SH-SY5Y (cell line): ENCODE measurements at regions not wholly inside any gene's neighbourhood (a gene's known extent, or its start where the extent isn't known, plus 50 kb on each side); places are given as distances from the start of the nearest gene placed in this dataset.

ENCODE experiments used
- GATA2 ChIP-seq: IDR thresholded peaks from 2 replicates; pipeline ENCODE4 v1.6.1; 2011; ENCODE audit warnings: mild to moderate bottlenecking, low read depth, low read length
- GATA3 ChIP-seq: IDR thresholded peaks from 2 replicates; pipeline ENCODE4 v1.6.1; 2011; ENCODE audit warnings: low read depth, mild to moderate bottlenecking, low read length, moderate library complexity

DNA sequence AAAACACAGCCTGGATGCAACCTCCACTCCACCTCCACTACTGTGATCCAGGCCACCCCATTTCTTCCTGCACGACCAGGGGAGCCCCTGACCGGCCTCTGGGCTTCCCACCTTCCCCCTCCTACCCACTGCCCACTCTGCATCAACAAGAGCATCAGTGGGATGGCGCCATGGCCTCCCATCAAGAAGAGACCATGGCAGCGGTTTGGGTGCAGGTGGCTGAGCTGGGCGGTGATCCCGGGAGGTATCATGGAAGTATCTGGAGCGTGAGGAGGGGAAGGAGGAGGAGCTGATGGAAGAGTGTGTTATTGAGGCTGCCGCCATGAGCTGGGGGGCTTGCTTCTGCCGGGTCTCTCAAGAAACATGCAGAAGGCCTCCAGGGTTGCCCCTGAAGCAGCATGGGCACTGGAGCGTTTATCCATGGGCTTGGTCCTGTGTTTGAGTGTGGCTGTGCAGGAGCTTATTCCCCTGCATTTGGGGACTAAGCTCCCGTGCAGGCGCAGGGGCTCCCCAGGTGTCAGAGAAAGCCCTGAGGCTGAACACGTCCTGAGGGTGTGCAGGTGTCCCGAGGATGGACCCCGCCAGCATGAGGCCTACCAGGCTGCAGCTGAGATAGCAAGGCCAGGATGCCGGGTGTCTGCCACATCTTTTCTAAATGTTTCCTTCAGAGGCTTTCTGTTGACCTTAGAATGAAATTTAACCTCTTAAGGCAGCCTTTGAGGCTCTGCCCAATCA lies 99.2 kb upstream of the PCBD1 start:
- TF ChIP-seq GATA2: no peak
- no peak for TF ChIP-seq GATA3
